DND-41 (cell line): ENCODE measurements at regions not wholly inside any gene's neighbourhood (a gene's known extent, or its start where the extent isn't known, plus 50 kb on each side); places are given as distances from the start of the nearest gene placed in this dataset.

Source experiments
- ATAC-seq: fragments of 200-7000 bp; cut with Tn5 transposase; 3 replicates; pipeline ENCODE4 v1.9.1; 2021; ENCODE audit warnings: low read depth; ENCODE audit not compliant: insufficient read depth
- DNase-seq: peaks from one replicate; pipeline ENCODE4 v3.0.0-alpha.2; 2020
- H2AFZ ChIP-seq: 2 replicates; pipeline ENCODE4 v1.6.0; 2012; ENCODE audit warnings: low read depth, low read length
- H3K27ac ChIP-seq: 2 replicates; pipeline ENCODE4 v1.5.1; 2012; ENCODE audit warnings: low read length, inconsistent platforms
- H3K27me3 ChIP-seq: fragments of 200-600 bp; sonication (generic); 2 replicates; pipeline ENCODE4 v1.6.0; 2012; ENCODE audit warnings: low read length, mild to moderate bottlenecking, inconsistent platforms; ENCODE audit not compliant: insufficient read depth, poor library complexity
- H3K36me3 ChIP-seq: 2 replicates; pipeline ENCODE4 v1.5.1; 2012; ENCODE audit warnings: low read length, inconsistent platforms; ENCODE audit not compliant: insufficient read depth
- H3K4me1 ChIP-seq: 2 replicates; pipeline ENCODE4 v1.5.1; 2012; ENCODE audit warnings: mild to moderate bottlenecking, low read length; ENCODE audit not compliant: insufficient read depth
- H3K4me2 ChIP-seq: 2 replicates; pipeline ENCODE4 v1.6.0; 2012; ENCODE audit warnings: mild to moderate bottlenecking, moderate library complexity, low read length, inconsistent platforms; ENCODE audit not compliant: insufficient read depth
- H3K4me3 ChIP-seq, 2 experiments: fragments of 200-600 bp in 1 of 2; shearing (Covaris generic) in 1 of 2; 2 replicates each; pipeline ENCODE4 v1.5.1; 2012 to 2016; ENCODE audit warnings: inconsistent platforms in 2 of 2, low read length in 2 of 2, mild to moderate bottlenecking in 2 of 2, low read depth in 1 of 2, moderate library complexity in 1 of 2
- H3K79me2 ChIP-seq: 2 replicates; pipeline ENCODE4 v1.6.0; 2012; ENCODE audit warnings: low read length, inconsistent platforms; ENCODE audit not compliant: insufficient read depth
- H3K9ac ChIP-seq: 2 replicates; pipeline ENCODE4 v1.6.0; 2012; ENCODE audit warnings: low read depth, mild to moderate bottlenecking, inconsistent platforms, low read length, moderate library complexity
- H3K9me3 ChIP-seq: 2 replicates; pipeline ENCODE4 v1.5.1; 2012; ENCODE audit warnings: low read length, moderate library complexity, mild to moderate bottlenecking, inconsistent platforms; ENCODE audit not compliant: insufficient read depth, severe bottlenecking
- H4K20me1 ChIP-seq: 2 replicates; pipeline ENCODE4 v1.6.0; 2012; ENCODE audit warnings: low read length; ENCODE audit not compliant: insufficient read depth
- EZH2 ChIP-seq: IDR thresholded peaks from 3 replicates; pipeline ENCODE4 v1.6.1; 2012; ENCODE audit warnings: borderline replicate concordance, low read depth, mild to moderate bottlenecking, moderate library complexity, low read length, inconsistent platforms; ENCODE audit not compliant: severe bottlenecking
- TF ChIP-seq, protein P1 (sequence below): IDR thresholded peaks from 2 replicates; pipeline ENCODE4 v1.5.1; 2012; ENCODE audit warnings: borderline replicate concordance, low read length, moderate library complexity, mild to moderate bottlenecking; ENCODE audit not compliant: poor library complexity, severe bottlenecking; ENCODE audit errors: extremely low read depth

DNA sequence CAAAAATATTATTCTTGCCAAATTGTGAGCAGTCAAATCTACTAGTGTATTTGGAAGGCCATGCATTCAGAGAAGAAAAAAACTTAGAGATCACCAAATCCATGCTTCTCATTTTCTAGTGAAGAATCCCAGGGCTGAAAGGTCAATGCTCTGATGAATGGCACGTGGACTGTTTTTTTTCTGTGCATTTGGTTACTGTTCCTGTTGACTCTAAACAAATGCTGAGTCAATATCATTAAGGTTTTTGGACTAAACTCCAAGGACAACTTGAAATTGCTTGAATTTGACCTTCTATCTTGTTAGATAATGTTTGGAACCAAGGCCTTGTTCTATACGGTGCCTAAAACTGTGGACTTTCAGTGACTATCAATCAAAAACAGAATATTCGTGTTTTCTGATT, 142.2 kb downstream of the OSTF1 start:
- no peaks in the 10 kb centered on the region for H4K20me1 ChIP-seq
- no peaks in the 10 kb centered on the region for H3K36me3 ChIP-seq
- peaks cover 6% of the 10 kb centered on the region for H3K9me3 ChIP-seq
- TF ChIP-seq, protein P1, sequence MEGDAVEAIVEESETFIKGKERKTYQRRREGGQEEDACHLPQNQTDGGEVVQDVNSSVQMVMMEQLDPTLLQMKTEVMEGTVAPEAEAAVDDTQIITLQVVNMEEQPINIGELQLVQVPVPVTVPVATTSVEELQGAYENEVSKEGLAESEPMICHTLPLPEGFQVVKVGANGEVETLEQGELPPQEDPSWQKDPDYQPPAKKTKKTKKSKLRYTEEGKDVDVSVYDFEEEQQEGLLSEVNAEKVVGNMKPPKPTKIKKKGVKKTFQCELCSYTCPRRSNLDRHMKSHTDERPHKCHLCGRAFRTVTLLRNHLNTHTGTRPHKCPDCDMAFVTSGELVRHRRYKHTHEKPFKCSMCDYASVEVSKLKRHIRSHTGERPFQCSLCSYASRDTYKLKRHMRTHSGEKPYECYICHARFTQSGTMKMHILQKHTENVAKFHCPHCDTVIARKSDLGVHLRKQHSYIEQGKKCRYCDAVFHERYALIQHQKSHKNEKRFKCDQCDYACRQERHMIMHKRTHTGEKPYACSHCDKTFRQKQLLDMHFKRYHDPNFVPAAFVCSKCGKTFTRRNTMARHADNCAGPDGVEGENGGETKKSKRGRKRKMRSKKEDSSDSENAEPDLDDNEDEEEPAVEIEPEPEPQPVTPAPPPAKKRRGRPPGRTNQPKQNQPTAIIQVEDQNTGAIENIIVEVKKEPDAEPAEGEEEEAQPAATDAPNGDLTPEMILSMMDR = no peak
- no peak for TF ChIP-seq EZH2
- no peak overlapping the region for H3K4me3 ChIP-seq
- no peaks in the 10 kb centered on the region for H3K27me3 ChIP-seq
- no peak overlapping the region for H3K9ac ChIP-seq
- no peak for DNase-seq
- no peak overlapping the region for H2AFZ ChIP-seq
- H3K79me2 ChIP-seq = no peaks in the 10 kb centered on the region
- no peak overlapping the region for H3K4me2 ChIP-seq
- no peak for ATAC-seq
- H3K27ac ChIP-seq = no peak overlapping the region
- H3K4me1 ChIP-seq = no peaks in the 10 kb centered on the region

DNA sequence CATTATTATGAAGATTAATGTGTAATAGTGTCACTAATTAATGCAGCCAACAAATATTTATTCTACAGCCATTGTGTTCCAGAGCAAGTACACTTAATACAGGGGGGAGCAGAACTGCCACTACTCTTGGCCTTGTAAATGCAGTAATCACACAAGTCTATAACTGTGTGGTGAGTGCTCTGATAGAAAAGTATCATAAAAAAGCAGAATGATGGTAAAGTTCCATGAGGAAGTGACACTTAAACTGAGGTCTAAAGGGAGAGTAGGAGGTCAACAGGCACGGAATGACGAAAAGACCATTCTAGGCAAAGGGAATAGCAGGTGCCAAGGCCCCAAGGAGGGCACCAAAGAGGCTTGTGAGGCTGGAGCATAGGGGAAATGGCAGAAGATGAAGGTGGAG, 142.9 kb downstream of the OSTF1 start:
- no peaks in the 10 kb centered on the region for H3K79me2 ChIP-seq
- H3K36me3 ChIP-seq = no peaks in the 10 kb centered on the region
- no peaks in the 10 kb centered on the region for H4K20me1 ChIP-seq
- H3K27me3 ChIP-seq = no peaks in the 10 kb centered on the region
- no peak overlapping the region for H2AFZ ChIP-seq
- H3K27ac ChIP-seq = no peak overlapping the region
- no peak overlapping the region for H3K9ac ChIP-seq
- H3K4me3 ChIP-seq = no peak overlapping the region
- ATAC-seq (no peak), DNase-seq (no peak)
- TF ChIP-seq, protein P1 = no peak
- TF ChIP-seq EZH2 = no peak
- no peak overlapping the region for H3K4me2 ChIP-seq
- H3K4me1 ChIP-seq = no peaks in the 10 kb centered on the region
- peaks cover 13% of the 10 kb centered on the region for H3K9me3 ChIP-seq

DNA sequence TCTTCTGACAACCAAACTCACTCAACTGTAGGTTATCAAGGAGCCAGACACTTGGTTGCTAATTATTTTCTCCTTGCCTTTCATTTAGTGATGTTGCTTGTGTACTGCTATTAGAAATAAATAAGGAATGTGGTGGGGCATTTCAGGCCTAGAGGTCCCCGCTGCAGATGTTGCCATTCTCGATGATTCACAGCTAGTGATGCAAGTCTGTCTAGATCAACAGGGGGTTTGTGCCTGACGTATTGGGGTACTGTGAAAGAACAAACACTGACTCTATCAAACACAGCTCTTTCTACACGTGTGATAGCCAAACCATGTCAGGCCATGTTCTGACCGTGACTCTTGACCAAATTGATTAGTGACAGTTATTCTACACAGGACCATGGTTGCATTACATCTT, 144.7 kb downstream of the OSTF1 start:
- no peak overlapping the region for H3K4me2 ChIP-seq
- ATAC-seq = no peak

More for the DNA sequence above, 144.7 kb downstream of the OSTF1 start:
- Histone ChIP-seq H3K27me3 (no peaks in the 10 kb centered on the region), H3K27ac (no peak overlapping the region), H3K79me2 (no peaks in the 10 kb centered on the region), H4K20me1 (no peaks in the 10 kb centered on the region), H3K4me3 (no peak overlapping the region), H3K4me1 (no peaks in the 10 kb centered on the region), H3K9ac (no peak overlapping the region), H3K9me3 (peaks cover 11% of the 10 kb centered on the region), H3K36me3 (no peaks in the 10 kb centered on the region), H2AFZ (no peak overlapping the region)
- no peak for DNase-seq
- TF ChIP-seq EZH2 = no peak
- TF ChIP-seq, protein P1 = no peak
